Hepatocyte (in vitro differentiated cells): ENCODE measurements at regions not wholly inside any gene's neighbourhood (a gene's known extent, or its start where the extent isn't known, plus 50 kb on each side); places are given as distances from the start of the nearest gene placed in this dataset.
A peak's percentile ranks its signal among the peaks of the same experiment; 100 is the strongest.
"Not testable (repeated sequence)": the region's sequence is repeated elsewhere in the genome, so short reads cannot be mapped to it uniquely, and the experiment has no call there.

Source experiments
- DNase-seq: peaks from one replicate; pipeline ENCODE4 v3.0.0-alpha.2; 2016; ENCODE audit warnings: low spot score
- H2AFZ ChIP-seq: fragments of 200-600 bp; sonication (generic); 2 replicates; pipeline ENCODE4 v1.6.0; 2016; ENCODE audit warnings: antibody characterized with exemption, mild to moderate bottlenecking
- H3K27ac ChIP-seq: fragments of 200-600 bp; sonication (generic); 2 replicates; pipeline ENCODE4 v1.5.1; 2016; ENCODE audit warnings: mild to moderate bottlenecking
- H3K27me3 ChIP-seq: fragments of 200-600 bp; sonication (generic); 2 replicates; pipeline ENCODE4 v1.6.1; 2016
- H3K36me3 ChIP-seq: fragments of 200-600 bp; sonication (generic); replicated peaks from 2 replicates; pipeline ENCODE4 v1.5.1; 2016; ENCODE audit warnings: low read depth; ENCODE audit not compliant: insufficient read depth
- H3K4me1 ChIP-seq: fragments of 200-600 bp; sonication (generic); 2 replicates; pipeline ENCODE4 v1.5.1; 2016; ENCODE audit warnings: mild to moderate bottlenecking, moderate library complexity; ENCODE audit not compliant: insufficient read depth
- H3K4me2 ChIP-seq: fragments of 200-600 bp; sonication (generic); 2 replicates; pipeline ENCODE4 v1.6.0; 2016
- H3K4me3 ChIP-seq: fragments of 200-600 bp; sonication (generic); 2 replicates; pipeline ENCODE4 v1.5.1; 2016; ENCODE audit warnings: mild to moderate bottlenecking
- H3K79me2 ChIP-seq: fragments of 200-600 bp; sonication (generic); 2 replicates; pipeline ENCODE4 v1.6.0; 2017; ENCODE audit warnings: mild to moderate bottlenecking
- H3K9me2 ChIP-seq: fragments of 200-600 bp; sonication (generic); replicated peaks from 2 replicates; pipeline ENCODE4 v1.6.0; 2017; ENCODE audit warnings: mild to moderate bottlenecking; ENCODE audit not compliant: insufficient read depth
- H3K9me3 ChIP-seq: fragments of 200-600 bp; sonication (generic); 2 replicates; pipeline ENCODE4 v1.5.1; 2016; ENCODE audit warnings: low read depth, mild to moderate bottlenecking
- H4K20me1 ChIP-seq: fragments of 200-600 bp; sonication (generic); 2 replicates; pipeline ENCODE4 v1.6.0; 2016; ENCODE audit warnings: mild to moderate bottlenecking; ENCODE audit not compliant: insufficient read depth, poor library complexity, severe bottlenecking
- EZH2 ChIP-seq: fragments of 200-600 bp; sonication (generic); IDR thresholded peaks from 2 replicates; pipeline ENCODE4 v1.6.1; 2016; ENCODE audit warnings: antibody characterized with exemption, mild to moderate bottlenecking, borderline replicate concordance
- EZH2phosphoT487 ChIP-seq: fragments of 200-600 bp; sonication (generic); IDR thresholded peaks from one replicate; pipeline ENCODE4 v1.6.1; 2018; ENCODE audit warnings: antibody characterized with exemption, mild to moderate bottlenecking, low read depth, moderate library complexity; ENCODE audit not compliant: unreplicated experiment, severe bottlenecking
- WGBS: methylation state at CpG from one replicate; pipeline ENCODE4 v1.1.6; 2016; ENCODE audit warnings: low lambda C conversion rate; ENCODE audit errors: missing lambda C conversion rate; 5-methylcytosine and 5-hydroxymethylcytosine counted together
- TF ChIP-seq, protein P1 (sequence below): fragments of 200-600 bp; sonication (generic); IDR thresholded peaks from 2 replicates; pipeline ENCODE4 v1.5.1; 2016; ENCODE audit warnings: antibody characterized with exemption, mild to moderate bottlenecking; ENCODE audit not compliant: poor library complexity

DNA sequence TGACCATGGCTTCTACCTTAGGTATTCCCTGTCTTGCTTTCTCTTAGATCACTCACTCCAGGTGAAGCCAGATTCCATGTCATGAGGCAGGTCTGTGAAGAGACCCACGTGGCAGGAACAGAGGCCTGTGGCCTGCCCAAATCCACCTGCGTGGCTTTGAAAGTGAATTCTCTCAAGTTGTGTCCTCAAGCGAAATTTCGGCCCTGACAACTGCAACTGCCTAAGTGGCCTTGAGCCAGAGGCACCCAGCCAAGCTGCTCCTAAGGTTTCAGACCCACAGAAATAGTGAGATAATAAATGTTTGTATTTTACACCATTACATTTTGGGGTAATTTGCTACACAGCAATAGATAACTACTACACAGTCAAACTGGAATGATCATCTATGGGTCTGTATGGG is 497.9 kb downstream of the XYLT1 start:
- no peaks in the 10 kb centered on the region for H4K20me1 ChIP-seq
- WGBS: 81% methylated on average over 4 of the region's 4 CpGs
- no peak for DNase-seq
- no peak overlapping the region for H2AFZ ChIP-seq
- H3K36me3 ChIP-seq: no peaks in the 10 kb centered on the region
- H3K9me2 ChIP-seq: no peaks in the 10 kb centered on the region
- peaks cover 4% of the 10 kb centered on the region for H3K4me1 ChIP-seq
- no peaks in the 10 kb centered on the region for H3K27me3 ChIP-seq
- H3K27ac ChIP-seq: peak overlapping the region; percentile 55
- H3K4me3 ChIP-seq: no peak overlapping the region
- no peak overlapping the region for H3K4me2 ChIP-seq
- H3K79me2 ChIP-seq: no peaks in the 10 kb centered on the region
- no peaks in the 10 kb centered on the region for H3K9me3 ChIP-seq
- no peak for TF ChIP-seq EZH2
- TF ChIP-seq, protein P1, sequence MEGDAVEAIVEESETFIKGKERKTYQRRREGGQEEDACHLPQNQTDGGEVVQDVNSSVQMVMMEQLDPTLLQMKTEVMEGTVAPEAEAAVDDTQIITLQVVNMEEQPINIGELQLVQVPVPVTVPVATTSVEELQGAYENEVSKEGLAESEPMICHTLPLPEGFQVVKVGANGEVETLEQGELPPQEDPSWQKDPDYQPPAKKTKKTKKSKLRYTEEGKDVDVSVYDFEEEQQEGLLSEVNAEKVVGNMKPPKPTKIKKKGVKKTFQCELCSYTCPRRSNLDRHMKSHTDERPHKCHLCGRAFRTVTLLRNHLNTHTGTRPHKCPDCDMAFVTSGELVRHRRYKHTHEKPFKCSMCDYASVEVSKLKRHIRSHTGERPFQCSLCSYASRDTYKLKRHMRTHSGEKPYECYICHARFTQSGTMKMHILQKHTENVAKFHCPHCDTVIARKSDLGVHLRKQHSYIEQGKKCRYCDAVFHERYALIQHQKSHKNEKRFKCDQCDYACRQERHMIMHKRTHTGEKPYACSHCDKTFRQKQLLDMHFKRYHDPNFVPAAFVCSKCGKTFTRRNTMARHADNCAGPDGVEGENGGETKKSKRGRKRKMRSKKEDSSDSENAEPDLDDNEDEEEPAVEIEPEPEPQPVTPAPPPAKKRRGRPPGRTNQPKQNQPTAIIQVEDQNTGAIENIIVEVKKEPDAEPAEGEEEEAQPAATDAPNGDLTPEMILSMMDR: no peak
- TF ChIP-seq EZH2phosphoT487: no peak

DNA sequence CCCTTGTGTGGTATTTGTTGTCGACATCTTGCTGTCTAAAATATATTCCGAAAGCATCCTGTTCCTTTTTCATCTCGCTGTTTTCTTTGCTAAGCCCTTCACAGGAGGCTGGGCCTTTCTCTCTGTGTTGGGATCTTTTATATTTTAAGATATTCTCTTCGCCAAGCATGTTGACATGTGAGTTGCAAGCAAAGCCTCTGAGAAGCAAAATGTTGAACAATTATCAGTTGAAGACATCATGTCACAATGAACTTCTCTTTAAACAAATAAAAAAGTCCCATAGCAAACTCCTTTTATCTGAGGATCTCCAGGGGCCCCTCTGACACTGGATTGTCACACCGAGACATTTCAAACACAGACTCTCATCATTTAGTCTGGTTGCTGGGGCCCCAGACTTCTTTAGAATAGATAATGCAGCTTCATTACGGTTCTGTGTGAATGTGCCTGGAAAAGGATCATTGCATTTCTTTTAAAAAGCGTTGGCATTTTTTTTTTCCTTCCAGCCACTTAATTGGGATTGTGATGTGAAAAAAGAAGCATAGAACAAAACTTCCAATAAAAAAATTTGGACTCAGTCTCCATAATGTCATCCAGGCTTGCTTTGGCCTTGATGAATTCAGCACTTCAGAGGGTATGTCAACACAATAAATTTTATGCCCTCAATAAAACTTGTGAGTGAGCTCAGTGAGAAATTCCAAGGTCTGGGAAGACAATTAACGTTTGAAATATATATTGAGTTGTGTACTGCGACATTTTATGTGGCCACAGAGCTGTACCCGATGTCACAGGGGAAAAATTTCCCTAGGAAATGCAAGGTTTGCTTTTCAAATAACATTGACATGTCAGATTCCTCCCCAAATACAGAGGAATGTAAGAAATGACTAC is 496.8 kb downstream of the XYLT1 start:
- peak; percentile 28 for DNase-seq
- H3K4me1 ChIP-seq: peaks cover 4% of the 10 kb centered on the region
- H3K79me2 ChIP-seq: no peaks in the 10 kb centered on the region
- H3K27ac ChIP-seq: peak overlapping the region; percentile 79
- H3K9me3 ChIP-seq: no peaks in the 10 kb centered on the region
- TF ChIP-seq EZH2phosphoT487 (no peak), EZH2 (no peak)
- TF ChIP-seq, protein P1: no peak
- no peaks in the 10 kb centered on the region for H3K9me2 ChIP-seq
- H3K27me3 ChIP-seq: no peaks in the 10 kb centered on the region
- H2AFZ ChIP-seq: no peak overlapping the region
- WGBS: 51% methylated on average over 10 of the region's 10 CpGs
- H4K20me1 ChIP-seq: no peaks in the 10 kb centered on the region
- H3K4me3 ChIP-seq: no peak overlapping the region
- H3K4me2 ChIP-seq: no peak overlapping the region
- no peaks in the 10 kb centered on the region for H3K36me3 ChIP-seq

DNA sequence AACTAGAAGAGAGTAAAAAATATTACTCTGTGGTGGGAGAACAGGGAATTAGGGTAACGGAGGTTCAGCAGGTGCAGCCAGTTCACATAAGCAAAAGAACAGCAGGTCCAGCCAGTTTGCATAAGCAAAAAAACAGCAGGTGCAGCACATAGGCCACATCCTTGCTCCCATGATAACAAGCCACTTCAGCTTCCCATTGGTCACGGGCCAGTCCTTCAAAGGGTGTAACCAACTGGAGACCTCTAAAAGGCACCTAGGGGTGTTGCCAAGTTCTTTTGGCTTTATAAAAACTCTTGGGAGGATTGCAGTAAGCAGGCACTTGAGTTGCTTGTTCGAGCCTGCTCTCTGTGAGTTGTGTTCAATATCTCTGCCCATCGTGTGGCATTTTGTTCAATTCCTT is 488.1 kb downstream of the XYLT1 start:
- TF ChIP-seq EZH2phosphoT487: no peak
- WGBS: 90% methylated on average over 4 of the region's 4 CpGs

DNA sequence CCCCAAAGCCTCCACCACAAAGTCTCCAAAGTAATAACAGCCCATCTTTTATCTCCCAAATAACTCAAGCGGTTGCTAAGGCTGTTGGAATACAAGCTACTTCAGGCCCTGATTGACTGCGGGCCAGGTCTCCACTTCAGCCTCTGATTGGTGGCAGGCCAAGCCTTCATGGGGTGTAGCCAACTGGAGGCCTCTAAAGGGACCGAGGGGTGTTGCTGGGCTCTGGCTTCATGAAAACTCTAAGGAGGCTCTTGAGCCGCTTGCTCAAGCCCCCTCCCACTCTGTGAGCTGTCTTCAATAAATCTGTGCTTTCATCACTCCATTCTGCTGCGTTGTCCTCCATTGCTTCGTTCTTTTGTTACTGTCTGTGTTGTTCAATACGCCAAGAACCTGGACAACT is 487.2 kb downstream of the XYLT1 start:
- Histone ChIP-seq H4K20me1 (no peaks in the 10 kb centered on the region), H3K27me3 (no peaks in the 10 kb centered on the region), H3K4me2 (no peak overlapping the region), H2AFZ (no peak overlapping the region), H3K9me2 (no peaks in the 10 kb centered on the region), H3K9me3 (no peaks in the 10 kb centered on the region), H3K79me2 (no peaks in the 10 kb centered on the region), H3K36me3 (no peaks in the 10 kb centered on the region), H3K4me3 (no peak overlapping the region), H3K27ac (no peak overlapping the region), H3K4me1 (no peaks in the 10 kb centered on the region)
- WGBS: 87% methylated on average over 7 of the region's 7 CpGs
- TF ChIP-seq, protein P1: no peak
- TF ChIP-seq EZH2: no peak
- TF ChIP-seq EZH2phosphoT487: no peak
- DNase-seq: no peak

More for the DNA sequence above, 488.1 kb downstream of the XYLT1 start:
- H3K27ac ChIP-seq: no peak overlapping the region
- H3K4me1 ChIP-seq: no peaks in the 10 kb centered on the region
- H3K27me3 ChIP-seq: no peaks in the 10 kb centered on the region
- H3K9me2 ChIP-seq: no peaks in the 10 kb centered on the region
- H2AFZ ChIP-seq: no peak overlapping the region
- H3K4me3 ChIP-seq: no peak overlapping the region
- H3K4me2 ChIP-seq: no peak overlapping the region
- no peaks in the 10 kb centered on the region for H3K36me3 ChIP-seq
- H4K20me1 ChIP-seq: no peaks in the 10 kb centered on the region
- H3K9me3 ChIP-seq: no peaks in the 10 kb centered on the region
- DNase-seq: no peak
- no peaks in the 10 kb centered on the region for H3K79me2 ChIP-seq

DNA sequence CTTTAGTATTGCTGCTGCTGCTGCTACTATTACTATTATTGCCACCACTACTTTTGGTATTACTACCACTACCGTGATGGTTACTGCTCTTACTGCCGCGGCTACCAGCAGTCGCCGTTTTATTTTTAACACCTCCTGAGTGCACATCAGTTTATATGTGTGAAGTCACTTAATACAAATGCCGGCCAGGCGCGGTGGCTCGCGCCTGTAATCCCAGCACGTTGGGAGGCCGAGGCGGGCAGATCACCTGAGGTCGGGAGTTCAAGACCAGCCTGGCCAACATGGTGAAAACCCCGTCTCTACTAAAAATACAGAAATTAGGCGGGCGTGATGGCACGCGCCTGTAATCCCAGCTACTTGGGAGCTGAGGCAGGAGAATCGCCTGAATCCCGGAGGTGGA is 486.7 kb downstream of the XYLT1 start:
- not testable (repeated sequence) for DNase-seq, H3K79me2 ChIP-seq, H3K4me2 ChIP-seq, H3K27me3 ChIP-seq, H3K27ac ChIP-seq, H2AFZ ChIP-seq, H4K20me1 ChIP-seq, H3K9me3 ChIP-seq, H3K36me3 ChIP-seq, H3K4me1 ChIP-seq, H3K9me2 ChIP-seq, H3K4me3 ChIP-seq
- 97% methylated on average over 21 of the region's 21 CpGs for WGBS
